H4 (cell line): ENCODE measurements at regions not wholly inside any gene's neighbourhood (a gene's known extent, or its start where the extent isn't known, plus 50 kb on each side); places are given as distances from the start of the nearest gene placed in this dataset.
"Not testable (repeated sequence)": the region's sequence is repeated elsewhere in the genome, so short reads cannot be mapped to it uniquely, and the experiment has no call there.

Source experiments
- DNase-seq: peaks from one replicate; pipeline ENCODE4 v3.0.0-alpha.2; 2015; ENCODE audit warnings: low spot score

DNA sequence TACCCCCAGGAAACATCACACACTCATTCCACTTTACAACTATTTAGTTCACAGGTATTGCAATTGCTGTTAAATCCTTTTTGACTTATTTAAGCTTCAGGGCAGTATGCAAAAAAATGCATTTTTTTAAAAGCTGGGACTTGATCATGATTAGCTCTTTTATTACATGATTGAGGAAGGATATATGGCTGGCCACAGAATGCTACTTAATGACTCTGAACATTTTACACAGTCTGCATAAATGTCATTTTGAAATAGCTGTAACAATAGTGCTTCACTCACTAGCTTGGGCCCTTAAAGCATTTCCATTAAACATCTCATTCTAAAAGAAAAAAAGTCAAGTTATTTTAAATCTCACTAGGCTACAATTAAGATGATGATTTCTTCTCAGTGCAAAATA, 429.7 kb downstream of the FRK start:
- DNase-seq = no peak

DNA sequence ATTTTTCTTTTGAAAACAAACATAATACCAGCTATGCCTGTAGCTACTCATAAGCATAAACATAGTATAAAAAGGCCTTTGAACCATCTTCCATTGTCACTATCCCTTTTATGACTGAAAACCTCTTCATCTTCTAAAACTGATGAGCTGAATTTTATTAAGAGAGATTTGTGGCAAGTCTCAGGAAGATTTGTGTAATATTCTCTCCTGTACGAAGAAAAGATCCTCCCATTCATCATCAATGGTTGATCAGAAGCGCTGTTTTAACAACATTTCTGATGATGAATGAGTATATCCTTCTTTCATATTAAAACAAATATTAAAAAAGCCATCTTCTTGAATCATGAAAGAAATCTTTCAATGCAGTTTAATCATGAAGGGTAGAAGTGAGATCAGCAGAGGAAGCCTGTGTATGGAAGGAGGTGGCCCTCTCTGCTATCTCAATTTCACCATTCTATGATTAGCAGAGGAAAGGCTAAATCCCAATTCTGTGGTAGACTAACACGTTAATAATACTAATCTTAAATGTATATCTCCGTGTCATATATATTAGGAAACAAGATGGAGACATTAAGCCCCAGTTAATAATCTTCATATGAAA, 430.2 kb downstream of the FRK start:
- DNase-seq = no peak

DNA sequence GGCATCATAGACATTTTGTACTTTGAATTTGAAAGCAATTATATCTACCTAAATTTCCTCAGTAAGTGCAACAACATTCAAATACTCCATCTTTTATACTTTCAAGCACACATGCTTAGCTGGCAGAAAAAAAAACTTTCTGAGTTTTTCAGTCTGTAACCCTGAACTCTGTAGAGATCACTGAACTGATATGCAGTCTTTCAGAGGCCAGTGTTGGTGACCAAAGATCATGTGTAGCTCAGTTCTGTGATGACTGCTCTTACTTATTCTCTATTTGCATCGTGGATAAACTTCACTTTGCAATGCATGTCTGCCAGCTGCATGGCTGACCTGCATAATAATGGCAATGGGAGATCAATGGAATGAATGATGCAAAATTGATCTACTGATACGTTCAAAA, 431.3 kb downstream of the FRK start:
- no peak for DNase-seq

DNA sequence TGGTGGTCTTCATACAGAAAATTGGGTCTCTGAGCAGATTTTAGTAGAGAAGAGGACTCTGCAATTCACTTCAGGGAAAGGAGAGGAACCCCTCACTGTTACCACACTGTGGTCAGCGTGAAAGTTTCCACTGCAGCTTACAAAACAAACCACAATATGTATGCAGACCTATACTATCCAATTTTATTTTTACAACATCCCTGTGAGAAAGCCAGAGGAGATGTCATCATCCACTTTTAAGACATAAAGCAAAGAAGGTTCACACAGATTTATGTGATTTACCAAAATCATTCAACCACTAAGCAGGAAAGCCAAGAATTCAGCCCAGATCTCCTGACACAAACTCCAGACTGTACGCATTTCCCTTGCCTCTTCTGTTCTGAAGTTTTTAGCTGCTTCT, 442.4 kb downstream of the FRK start:
- DNase-seq = peak; percentile 3

DNA sequence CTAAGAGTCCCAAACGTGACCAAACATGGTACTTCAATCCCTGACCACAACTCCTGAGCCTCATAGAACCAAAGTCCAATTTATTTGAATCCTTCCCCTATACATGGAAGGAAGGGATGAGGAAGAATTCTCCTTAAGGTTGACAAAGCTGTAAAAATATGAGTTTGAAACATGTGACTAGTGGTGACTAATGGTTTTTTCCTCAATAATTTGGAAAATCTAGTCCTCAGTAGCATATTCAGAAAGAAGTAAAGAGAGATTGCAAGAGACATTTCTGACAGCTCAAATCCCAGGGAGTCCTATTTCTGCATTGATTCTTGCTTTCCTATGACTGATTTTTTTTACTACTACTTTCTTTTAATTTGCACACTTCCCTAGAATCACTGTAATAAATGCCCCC, 443.7 kb downstream of the FRK start:
- DNase-seq = no peak

DNA sequence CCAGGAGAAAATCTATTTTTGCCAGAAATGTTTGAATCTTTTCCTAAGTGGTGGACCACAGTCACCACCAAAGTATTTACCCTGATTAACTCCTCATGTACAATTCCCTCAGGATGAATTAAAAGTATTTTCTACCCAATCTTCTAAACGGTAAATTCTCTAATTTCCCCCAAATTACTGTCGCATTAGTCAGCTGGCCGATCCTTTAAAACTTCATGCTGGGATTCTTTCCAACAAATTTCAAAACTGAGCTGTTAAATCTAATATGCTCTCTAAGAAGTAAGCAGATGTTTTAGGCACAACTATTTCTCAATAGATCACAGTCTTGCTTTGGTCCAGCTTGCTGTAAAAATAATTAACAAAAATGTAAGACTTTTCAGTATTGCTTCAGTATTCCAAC, 447.2 kb downstream of the FRK start:
- DNase-seq = peak; percentile 9

DNA sequence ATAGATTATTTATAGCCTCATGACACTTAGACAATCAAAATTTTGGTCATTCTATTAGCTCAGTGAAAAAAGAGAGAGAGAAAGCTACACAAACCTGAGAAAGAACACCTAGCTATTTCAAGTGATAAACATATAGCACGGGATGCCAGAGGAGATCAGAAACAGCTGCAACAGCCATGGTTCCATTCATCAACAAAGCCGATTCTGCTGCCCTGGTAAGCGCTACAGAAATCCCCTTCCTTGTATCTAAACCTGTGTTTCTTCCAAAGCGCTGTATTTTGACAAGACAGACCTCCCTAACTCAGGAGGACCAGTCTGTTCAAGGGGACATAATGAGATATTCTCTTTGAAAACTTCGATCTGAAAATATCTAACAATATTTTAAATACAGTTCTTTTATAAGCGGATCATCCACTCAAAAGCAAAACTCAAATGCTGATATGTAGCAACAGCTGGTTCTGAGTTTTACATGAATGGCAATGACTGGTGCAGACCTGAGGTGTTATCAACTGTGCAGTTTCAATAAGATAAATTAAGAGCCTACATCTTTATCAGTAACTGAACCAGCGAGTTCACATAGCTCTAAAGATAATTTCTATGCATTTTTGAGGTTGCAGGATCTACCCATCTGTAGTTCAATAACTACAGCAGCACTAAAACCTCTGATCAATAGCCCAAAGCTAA, 447.8 kb downstream of the FRK start:
- DNase-seq = no peak

DNA sequence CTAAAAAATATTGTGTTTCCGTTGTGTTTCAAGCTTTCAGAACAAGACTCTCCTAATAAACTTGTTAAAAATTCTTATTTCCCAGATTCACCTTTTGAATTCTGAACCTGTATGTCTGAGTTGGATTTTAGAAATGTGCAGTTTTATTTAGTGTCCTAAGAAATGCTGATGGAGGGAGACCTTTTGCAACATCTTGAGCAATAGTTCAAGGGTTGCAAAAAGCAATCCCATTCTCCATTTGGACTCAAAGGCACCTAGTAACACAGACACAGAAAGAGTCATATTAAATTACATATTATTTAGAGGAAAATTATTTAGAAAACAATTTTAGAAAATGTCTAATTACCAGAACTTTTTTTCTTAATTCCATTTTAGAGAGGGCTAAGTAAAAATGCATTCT, 448.5 kb downstream of the FRK start:
- no peak for DNase-seq

DNA sequence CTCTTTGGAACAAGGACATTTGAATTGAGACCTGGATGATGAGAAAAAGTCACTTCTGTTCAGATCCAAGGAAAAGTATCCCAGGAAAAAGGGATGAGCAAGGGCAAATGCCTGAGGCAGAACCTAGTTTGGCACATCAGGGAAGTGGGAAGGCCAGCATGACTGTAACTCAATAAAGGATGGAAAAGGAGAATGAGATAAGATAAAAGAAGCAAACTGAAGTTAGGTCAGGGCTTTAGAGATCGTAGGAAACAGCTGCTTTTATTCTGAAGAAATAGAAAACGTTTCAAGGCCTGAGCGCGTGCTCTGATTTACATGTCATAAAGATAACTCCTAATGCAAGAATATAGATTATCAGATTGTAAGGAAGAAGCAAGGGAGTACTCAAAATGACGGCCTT, 450.0 kb downstream of the FRK start:
- DNase-seq = no peak

DNA sequence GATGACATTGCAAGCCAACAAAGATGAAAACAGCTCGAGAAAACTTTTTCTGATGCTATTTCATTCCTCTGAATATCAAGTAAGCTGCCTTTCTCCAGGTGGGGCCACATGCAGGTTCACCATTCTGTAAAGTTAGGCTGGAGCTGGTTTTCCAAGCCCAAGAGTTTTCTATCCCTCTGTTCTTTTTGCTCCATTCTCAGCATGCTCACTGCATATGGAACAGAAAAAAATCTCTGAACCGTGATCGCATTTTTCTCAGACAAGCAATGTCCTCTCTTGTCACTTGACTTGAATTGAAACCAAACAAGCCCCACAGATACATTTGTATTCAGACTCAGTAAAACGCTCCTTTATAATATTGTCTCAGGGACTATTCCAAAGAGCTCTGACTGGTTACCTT, 451.6 kb downstream of the FRK start:
- DNase-seq = no peak

DNA sequence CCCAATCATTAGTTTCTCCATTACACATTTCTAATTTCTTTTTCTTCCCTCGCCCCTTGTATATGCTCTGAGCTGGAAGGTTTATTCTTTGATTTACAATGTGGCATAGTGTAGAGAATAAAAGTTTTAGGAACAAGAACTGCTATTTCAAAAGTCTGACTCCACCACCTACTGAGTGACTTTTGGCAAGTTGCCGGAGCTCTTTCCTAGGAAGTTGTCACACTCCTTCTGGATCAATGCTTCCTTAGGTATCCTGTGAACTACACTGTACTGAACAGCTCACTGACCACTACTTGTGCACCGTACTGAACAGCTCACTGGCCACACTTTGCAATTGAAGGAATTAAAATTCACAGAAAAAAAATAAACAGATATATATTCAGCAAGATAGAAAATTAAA, 458.2 kb downstream of the FRK start:
- DNase-seq = no peak

DNA sequence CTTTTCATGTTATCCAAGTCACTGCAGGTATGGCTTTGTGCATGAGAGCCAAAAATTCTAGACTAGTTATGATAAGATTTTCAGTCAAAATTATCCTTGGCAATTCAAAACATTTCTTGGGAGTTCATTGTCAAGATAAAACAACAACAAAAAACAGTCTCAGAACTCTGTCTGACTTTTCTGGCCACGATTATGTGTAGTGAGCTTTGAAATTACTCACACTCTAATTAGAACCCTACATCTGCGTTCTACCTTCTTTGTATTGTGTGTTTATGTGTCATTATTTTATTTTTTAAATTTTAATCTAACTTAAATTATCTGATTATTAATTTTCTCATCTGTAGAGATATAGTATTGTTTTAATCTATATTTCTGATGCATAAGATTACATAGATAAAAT, 459.2 kb downstream of the FRK start:
- no peak for DNase-seq

DNA sequence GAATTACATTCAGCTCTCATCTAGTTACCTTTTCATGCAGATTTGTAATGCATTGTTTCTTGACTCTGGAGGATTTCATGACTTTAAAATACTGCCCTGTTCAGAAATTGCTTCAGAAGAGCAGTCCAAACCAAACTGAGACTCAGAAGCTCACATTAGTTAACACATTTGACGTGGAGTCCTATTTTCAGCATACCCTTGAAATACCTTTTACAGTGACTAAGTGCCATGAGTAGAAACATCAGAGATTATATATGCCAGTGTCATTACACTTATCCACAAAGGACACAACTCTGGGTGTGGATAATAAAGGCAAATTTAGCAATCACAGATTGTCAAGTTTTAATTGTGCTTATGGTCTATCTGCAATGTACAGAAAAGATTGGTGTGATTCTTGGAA, 459.6 kb downstream of the FRK start:
- no peak for DNase-seq

DNA sequence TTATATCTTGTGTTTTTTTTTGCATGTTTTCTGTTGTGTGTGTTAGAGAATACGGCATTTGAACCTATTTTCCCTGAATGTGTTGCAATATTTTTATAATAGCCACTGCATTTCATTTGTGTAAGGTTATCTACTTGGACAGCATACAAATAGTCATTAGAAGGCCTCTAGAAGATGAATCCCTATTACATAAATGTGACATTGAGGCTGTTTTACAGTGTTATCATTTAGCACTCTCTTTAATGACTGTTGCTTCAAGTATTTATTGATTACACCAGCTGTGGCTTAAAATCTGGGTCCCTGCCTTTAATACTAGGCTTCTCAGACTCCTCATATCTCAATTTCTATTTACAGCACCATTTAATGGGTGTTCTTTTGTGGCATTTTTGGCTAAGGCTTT, 465.8 kb downstream of the FRK start:
- DNase-seq = no peak

DNA sequence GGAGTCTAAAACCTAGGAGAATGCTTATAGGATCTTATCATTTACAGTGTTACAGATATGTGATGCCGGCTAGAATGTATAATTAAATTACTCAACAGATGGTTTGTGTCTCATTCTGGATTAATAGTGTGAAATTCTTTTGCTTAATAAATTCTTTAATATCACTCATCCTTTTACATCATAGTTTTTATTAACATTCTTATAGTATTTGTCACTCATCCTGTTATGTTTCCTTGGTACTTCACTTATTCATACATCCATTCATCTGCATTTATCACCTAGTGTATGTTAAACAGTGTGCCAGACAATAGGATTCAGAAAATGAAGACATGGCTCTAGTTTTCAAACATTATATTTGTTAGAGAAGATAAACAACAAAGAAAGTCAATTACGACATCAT, 468.7 kb downstream of the FRK start:
- no peak for DNase-seq

DNA sequence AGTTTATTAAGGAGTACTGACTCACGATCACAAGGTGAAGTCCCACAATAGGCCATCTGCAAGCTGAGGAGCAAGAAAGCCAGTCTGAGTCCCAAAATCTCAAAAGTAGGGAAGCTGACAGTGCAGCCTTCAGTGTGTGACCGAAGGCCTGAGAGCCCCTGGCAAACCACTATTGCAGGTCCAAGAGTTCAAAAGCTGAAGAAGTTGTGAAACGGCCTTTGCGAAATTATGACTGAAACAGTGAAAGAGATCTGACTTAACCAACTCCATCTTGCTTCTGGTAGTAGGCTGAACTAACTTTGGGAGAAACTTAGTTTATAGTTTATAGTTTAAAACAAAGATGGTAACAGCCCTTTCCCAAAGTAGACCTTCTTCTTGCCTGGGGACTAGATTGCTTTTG, 471.6 kb downstream of the FRK start:
- not testable (repeated sequence) for DNase-seq

DNA sequence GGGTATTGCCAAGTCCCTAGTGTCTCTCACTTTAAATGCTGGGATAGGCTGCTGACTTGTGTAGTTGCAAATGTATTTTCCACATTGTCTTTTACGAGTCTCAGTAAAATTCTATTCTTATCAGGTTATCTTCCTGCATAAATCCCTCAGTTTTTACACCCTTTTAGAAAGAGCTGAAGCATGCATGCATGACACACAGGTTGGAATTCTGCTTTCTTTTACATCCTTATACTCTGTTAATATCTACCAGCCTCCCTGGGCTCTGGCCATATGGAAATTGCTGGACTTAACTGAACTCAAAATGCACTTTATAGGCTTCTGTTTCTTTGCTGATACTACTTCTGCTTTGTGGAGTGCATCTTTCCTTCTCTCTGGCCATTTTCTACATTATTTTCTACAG, 477.4 kb downstream of the FRK start:
- DNase-seq = no peak

DNA sequence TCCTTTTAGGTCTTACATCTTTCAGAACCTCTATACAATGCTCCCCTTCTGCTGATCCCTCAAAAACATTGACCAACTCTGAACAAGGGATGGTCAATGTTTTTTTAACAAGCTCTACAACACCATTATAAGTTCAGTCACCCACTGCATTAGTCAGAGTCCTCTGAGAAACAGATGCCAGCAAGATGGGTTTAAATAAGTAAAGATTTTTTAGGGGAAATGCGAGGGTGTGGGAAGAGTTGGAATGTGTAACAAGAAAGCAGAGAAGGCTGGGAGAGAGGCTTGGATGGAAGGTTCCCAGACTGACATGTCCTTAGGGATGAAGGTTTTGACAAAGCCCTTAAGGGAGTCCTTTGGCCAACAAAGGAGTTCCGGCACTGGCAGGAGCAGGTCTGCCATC, 478.3 kb downstream of the FRK start:
- no peak for DNase-seq

DNA sequence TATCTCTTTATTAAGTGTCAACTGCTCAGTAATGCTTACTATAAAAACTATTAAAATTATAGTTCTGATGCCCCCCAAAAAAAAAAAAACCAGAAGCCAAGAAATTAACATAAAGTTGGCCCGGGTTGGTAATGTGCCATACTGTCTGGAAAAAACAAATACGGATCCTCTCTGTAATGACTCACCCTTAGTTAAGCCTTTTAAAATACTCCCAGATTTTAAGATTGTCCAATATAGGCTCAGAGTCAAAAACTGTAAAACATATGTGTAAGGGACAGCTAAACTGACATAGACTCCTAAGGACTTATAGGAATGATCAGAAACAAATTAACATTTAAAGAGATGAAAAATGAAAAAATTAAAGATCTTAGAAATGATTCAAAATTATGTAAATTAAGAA, 481.1 kb downstream of the FRK start:
- DNase-seq = not testable (repeated sequence)

DNA sequence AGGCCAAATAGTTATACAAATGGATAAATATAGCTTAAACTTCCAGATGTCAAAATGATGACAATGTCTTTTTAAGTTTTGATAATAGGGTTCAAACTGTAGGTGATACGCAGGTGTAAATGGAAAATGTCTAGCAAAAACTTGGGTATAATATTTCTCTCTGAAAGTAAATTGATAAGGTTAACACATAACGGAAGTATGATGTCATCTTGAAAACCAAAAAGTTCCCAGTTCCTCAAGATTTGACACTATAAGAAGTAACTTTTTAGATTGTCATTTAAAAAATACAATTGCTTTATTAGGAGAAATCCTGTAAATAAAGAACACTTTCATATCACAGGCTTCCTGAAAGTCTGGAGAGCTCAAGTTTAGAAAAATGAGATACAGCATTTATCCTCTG, 483.4 kb downstream of the FRK start:
- DNase-seq = no peak

DNA sequence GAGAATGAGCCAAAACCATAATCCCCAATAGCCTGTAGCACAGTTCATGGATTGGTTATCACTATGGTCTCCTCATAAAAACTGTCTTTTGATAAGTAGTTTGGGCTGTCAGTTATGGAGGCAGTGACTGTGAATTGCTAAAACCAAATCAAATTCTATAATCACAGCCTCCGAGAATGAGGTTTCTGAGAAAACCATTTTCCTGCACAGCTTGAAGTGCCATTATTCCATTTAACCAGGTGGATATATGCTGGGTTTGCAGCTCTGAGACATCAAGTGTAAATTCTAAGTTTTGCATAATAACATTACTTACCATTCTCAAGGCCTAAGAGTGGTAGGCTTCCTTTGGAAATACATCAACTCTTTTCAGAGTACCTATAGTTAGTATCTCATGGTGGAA, 485.4 kb downstream of the FRK start:
- DNase-seq = no peak

DNA sequence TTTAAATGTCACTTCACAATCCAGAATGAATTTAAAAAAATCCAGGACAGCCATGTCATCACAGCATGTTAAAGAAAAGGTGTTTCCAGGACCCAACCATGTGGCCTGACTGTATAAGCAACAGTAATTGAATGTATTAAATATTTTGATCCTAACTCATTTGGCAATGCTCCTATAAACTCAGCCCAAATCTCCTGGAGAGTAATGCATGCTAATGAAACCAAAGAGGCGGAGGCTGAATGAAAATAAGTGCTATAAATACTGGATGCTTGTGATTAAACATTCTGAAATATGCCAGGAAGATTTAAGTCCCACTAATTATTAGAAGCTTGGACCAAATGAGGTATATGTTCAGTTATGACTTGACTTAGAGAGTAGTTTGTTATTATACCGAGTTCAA, 486.8 kb downstream of the FRK start:
- DNase-seq = no peak

DNA sequence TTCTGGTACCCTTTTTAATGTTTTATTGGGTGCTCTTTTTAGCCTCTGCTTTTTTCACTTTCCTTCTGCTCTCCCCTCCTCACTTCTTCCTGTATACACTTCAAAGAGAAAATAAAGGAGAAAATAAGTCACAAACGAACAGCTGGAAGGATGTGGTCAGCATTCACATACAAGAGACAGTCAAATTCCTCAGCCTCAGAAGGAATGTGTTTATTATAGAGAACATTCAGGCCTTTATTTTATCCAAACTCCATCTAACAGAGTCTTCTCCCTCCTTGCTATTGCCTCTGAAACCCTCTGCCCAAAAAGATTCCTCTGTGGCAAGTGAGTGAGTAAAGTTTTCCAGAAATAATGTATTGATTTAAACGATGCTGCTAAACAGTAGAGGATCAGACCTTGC, 490.4 kb downstream of the FRK start:
- peak; percentile 25 for DNase-seq

DNA sequence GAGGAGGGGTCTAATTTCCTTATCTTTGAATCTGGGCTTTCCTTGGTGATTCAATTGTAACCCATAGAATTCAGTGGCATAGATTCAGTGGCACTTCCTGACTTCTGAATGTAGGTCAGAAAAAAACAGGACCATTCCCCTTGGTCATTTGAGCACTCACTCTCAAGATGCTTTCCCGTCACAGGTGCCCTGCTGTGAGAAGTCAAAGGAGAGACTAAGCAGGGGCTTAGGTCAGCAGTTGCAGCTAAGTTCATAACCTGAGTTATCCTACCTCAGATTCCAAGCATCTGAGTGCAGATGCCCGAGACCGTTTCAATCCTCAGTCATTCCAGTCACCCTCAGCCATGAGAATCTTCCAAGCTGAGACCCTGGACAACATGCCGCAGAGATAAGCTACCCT, 506.6 kb downstream of the FRK start:
- no peak for DNase-seq
